Cardiac septum (tissue), 1 donor: ENCODE measurements at regions not wholly inside any gene's neighbourhood (a gene's known extent, or its start where the extent isn't known, plus 50 kb on each side); places are given as distances from the start of the nearest gene placed in this dataset.

Source experiments
- DNase-seq: peaks from one replicate; pipeline ENCODE4 v3.0.0-alpha.2; 2020; ENCODE audit warnings: low spot score
- intact Hi-C: fragments of 100-400 bp; cut with DNase I; formaldehyde crosslinking; loops from one replicate; pipeline ENCODE4 v1.14.0; 2022
- donor health status: DM: no; HTN: no; CAD: no.

- intact Hi-C loops = no loop called here
- no peak for DNase-seq
Measured at GRCh38 chr9:82555031-82555430, 507.9 kb downstream of the RASEF start.

GRCh38 chr9:82555431-82556051 lies 507.4 kb downstream of the RASEF start:
- intact Hi-C loops = no loop called here
- DNase-seq = no peak

GRCh38 chr9:82558346-82558745 lies 504.6 kb downstream of the RASEF start:
- intact Hi-C loops = no loop called here
- DNase-seq = no peak

GRCh38 chr9:82558855-82559630 lies 503.9 kb downstream of the RASEF start:
- intact Hi-C loops = no loop called here
- no peak for DNase-seq

- intact Hi-C loops = no loop called here
- no peak for DNase-seq
Measured at GRCh38 chr9:82560036-82560435, 502.9 kb downstream of the RASEF start.

GRCh38 chr9:82560457-82560904 lies 502.5 kb downstream of the RASEF start:
- no peak for DNase-seq
- intact Hi-C loops = no loop called here

- DNase-seq = no peak
- intact Hi-C loops = no loop called here
Measured at GRCh38 chr9:82563094-82563493, 499.8 kb downstream of the RASEF start.

- DNase-seq = no peak
- intact Hi-C loops = no loop called here
Measured at GRCh38 chr9:82563841-82564240, 499.1 kb downstream of the RASEF start.

GRCh38 chr9:82565188-82565969 lies 497.6 kb downstream of the RASEF start:
- DNase-seq = no peak
- intact Hi-C loops = no loop called here

GRCh38 chr9:82567953-82568352 lies 495.0 kb downstream of the RASEF start:
- intact Hi-C loops = no loop called here
- DNase-seq = no peak

- intact Hi-C loops = no loop called here
- no peak for DNase-seq
Measured at GRCh38 chr9:82570226-82570625, 492.7 kb downstream of the RASEF start.

- DNase-seq = no peak
- intact Hi-C loops = no loop called here
Measured at GRCh38 chr9:82571540-82571939, 491.4 kb downstream of the RASEF start.

- DNase-seq = no peak
- intact Hi-C loops = no loop called here
Measured at GRCh38 chr9:82572146-82572545, 490.8 kb downstream of the RASEF start.

- no peak for DNase-seq
- intact Hi-C loops = no loop called here
Measured at GRCh38 chr9:82574911-82575310, 488.0 kb downstream of the RASEF start.

GRCh38 chr9:82580921-82581320 lies 482.0 kb downstream of the RASEF start:
- intact Hi-C loops = no loop called here
- no peak for DNase-seq

GRCh38 chr9:82581516-82581915 lies 481.4 kb downstream of the RASEF start:
- no peak for DNase-seq
- intact Hi-C loops = no loop called here

- DNase-seq = no peak
- intact Hi-C loops = no loop called here
Measured at GRCh38 chr9:82581935-82582334, 481.0 kb downstream of the RASEF start.

- no peak for DNase-seq
- intact Hi-C loops = no loop called here
Measured at GRCh38 chr9:82582693-82583092, 480.2 kb downstream of the RASEF start.

GRCh38 chr9:82583524-82583923 lies 479.4 kb downstream of the RASEF start:
- no peak for DNase-seq
- intact Hi-C loops = no loop called here

GRCh38 chr9:82584349-82584863 lies 478.5 kb downstream of the RASEF start:
- DNase-seq = no peak
- intact Hi-C loops = no loop called here
